ENCODE measurements at regions not wholly inside any gene's neighbourhood (a gene's known extent, or its start where the extent isn't known, plus 50 kb on each side); places are given as distances from the start of the nearest gene placed in this dataset.

- TF ChIP-seq, protein P1, sequence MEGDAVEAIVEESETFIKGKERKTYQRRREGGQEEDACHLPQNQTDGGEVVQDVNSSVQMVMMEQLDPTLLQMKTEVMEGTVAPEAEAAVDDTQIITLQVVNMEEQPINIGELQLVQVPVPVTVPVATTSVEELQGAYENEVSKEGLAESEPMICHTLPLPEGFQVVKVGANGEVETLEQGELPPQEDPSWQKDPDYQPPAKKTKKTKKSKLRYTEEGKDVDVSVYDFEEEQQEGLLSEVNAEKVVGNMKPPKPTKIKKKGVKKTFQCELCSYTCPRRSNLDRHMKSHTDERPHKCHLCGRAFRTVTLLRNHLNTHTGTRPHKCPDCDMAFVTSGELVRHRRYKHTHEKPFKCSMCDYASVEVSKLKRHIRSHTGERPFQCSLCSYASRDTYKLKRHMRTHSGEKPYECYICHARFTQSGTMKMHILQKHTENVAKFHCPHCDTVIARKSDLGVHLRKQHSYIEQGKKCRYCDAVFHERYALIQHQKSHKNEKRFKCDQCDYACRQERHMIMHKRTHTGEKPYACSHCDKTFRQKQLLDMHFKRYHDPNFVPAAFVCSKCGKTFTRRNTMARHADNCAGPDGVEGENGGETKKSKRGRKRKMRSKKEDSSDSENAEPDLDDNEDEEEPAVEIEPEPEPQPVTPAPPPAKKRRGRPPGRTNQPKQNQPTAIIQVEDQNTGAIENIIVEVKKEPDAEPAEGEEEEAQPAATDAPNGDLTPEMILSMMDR (IDR thresholded peaks at IDR 0.05; ENCODE audit: low read depth, low read length, missing input control): no peak
- TF ChIP-seq, protein P2, sequence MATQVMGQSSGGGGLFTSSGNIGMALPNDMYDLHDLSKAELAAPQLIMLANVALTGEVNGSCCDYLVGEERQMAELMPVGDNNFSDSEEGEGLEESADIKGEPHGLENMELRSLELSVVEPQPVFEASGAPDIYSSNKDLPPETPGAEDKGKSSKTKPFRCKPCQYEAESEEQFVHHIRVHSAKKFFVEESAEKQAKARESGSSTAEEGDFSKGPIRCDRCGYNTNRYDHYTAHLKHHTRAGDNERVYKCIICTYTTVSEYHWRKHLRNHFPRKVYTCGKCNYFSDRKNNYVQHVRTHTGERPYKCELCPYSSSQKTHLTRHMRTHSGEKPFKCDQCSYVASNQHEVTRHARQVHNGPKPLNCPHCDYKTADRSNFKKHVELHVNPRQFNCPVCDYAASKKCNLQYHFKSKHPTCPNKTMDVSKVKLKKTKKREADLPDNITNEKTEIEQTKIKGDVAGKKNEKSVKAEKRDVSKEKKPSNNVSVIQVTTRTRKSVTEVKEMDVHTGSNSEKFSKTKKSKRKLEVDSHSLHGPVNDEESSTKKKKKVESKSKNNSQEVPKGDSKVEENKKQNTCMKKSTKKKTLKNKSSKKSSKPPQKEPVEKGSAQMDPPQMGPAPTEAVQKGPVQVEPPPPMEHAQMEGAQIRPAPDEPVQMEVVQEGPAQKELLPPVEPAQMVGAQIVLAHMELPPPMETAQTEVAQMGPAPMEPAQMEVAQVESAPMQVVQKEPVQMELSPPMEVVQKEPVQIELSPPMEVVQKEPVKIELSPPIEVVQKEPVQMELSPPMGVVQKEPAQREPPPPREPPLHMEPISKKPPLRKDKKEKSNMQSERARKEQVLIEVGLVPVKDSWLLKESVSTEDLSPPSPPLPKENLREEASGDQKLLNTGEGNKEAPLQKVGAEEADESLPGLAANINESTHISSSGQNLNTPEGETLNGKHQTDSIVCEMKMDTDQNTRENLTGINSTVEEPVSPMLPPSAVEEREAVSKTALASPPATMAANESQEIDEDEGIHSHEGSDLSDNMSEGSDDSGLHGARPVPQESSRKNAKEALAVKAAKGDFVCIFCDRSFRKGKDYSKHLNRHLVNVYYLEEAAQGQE (IDR thresholded peaks at IDR 0.05): no peak
- TF ChIP-seq NR2F2 (IDR thresholded peaks at IDR 0.05) (no peak), RAD21 (IDR thresholded peaks at IDR 0.05) (no peak), RXRA (IDR thresholded peaks at IDR 0.05) (no peak), YY1 (IDR thresholded peaks at IDR 0.05) (no peak), TAF1 (conservative IDR thresholded peaks at IDR 0.05) (no peak), GABPA (IDR thresholded peaks at IDR 0.05 in 1 of 2, conservative IDR thresholded peaks at IDR 0.05 in 1 of 2) (no peak), JUND (IDR thresholded peaks at IDR 0.05) (no peak), ATF3 (IDR thresholded peaks at IDR 0.05) (no peak), SP1 (IDR thresholded peaks at IDR 0.05) (no peak), EGR1 (IDR thresholded peaks at IDR 0.05; ENCODE audit: low read depth in 2 of 2) (no peak)
Observed at GRCh38 chr3:144818973-144819372, 847.4 kb downstream of the DIPK2A start.
